AG09309 (cell line): ENCODE measurements at regions not wholly inside any gene's neighbourhood (a gene's known extent, or its start where the extent isn't known, plus 50 kb on each side); places are given as distances from the start of the nearest gene placed in this dataset.

Experiments used
- DNase-seq: peaks from one replicate; pipeline ENCODE4 v3.0.0-alpha.2; 2010; ENCODE audit warnings: low read depth
- H3K4me3 ChIP-seq: 2 replicates; pipeline ENCODE4 v1.5.1; 2011; ENCODE audit warnings: mild to moderate bottlenecking, low read depth, low read length, moderate library complexity; ENCODE audit not compliant: control insufficient read depth
- TF ChIP-seq, protein P1 (sequence below): IDR thresholded peaks from 2 replicates; pipeline ENCODE4 v1.5.1; 2011; ENCODE audit warnings: mild to moderate bottlenecking, low read depth, low read length, inconsistent platforms; ENCODE audit not compliant: insufficient read depth, control insufficient read depth; ENCODE audit errors: missing control alignments

- TF ChIP-seq, protein P1, sequence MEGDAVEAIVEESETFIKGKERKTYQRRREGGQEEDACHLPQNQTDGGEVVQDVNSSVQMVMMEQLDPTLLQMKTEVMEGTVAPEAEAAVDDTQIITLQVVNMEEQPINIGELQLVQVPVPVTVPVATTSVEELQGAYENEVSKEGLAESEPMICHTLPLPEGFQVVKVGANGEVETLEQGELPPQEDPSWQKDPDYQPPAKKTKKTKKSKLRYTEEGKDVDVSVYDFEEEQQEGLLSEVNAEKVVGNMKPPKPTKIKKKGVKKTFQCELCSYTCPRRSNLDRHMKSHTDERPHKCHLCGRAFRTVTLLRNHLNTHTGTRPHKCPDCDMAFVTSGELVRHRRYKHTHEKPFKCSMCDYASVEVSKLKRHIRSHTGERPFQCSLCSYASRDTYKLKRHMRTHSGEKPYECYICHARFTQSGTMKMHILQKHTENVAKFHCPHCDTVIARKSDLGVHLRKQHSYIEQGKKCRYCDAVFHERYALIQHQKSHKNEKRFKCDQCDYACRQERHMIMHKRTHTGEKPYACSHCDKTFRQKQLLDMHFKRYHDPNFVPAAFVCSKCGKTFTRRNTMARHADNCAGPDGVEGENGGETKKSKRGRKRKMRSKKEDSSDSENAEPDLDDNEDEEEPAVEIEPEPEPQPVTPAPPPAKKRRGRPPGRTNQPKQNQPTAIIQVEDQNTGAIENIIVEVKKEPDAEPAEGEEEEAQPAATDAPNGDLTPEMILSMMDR = no peak
- H3K4me3 ChIP-seq = no peak overlapping the region
- DNase-seq = no peak
Measured at GRCh38 chr4:61027939-61028338, 172.2 kb upstream of the ADGRL3 start.

DNA sequence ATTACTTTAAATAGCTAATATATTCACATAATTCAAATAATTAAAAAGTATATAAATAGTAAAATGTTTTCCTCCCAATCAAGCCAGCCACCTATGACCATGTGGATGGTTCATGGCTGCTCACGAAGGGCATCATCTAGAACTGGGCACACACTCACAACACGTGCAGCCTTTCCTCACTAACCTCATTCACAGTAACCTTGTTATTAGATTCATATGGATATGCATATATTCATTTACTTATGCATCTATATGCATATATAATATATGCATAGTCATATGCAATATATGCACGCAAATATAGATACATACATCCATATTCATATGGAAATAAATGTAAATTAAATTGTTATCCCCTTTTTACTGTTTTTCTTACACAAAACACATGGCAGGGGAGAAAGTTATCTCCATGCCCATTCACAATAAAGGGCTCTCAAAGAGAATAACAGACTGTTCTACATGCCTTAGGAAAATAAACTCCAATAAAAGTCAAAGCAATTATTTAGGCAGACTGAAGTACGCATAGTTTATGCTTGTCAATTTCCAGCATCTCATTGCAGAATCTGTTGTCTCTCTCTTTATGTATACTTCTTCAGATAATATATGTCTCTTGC, 163.9 kb upstream of the ADGRL3 start:
- no peak for DNase-seq
- H3K4me3 ChIP-seq = no peak overlapping the region
- TF ChIP-seq, protein P1 = no peak

- TF ChIP-seq, protein P1 = no peak
- DNase-seq = no peak
- no peak overlapping the region for H3K4me3 ChIP-seq
Measured at GRCh38 chr4:61041527-61041926, 158.6 kb upstream of the ADGRL3 start.

- DNase-seq = no peak
- TF ChIP-seq, protein P1 = no peak
- H3K4me3 ChIP-seq = no peak overlapping the region
Measured at GRCh38 chr4:61044837-61045236, 155.3 kb upstream of the ADGRL3 start.

DNA sequence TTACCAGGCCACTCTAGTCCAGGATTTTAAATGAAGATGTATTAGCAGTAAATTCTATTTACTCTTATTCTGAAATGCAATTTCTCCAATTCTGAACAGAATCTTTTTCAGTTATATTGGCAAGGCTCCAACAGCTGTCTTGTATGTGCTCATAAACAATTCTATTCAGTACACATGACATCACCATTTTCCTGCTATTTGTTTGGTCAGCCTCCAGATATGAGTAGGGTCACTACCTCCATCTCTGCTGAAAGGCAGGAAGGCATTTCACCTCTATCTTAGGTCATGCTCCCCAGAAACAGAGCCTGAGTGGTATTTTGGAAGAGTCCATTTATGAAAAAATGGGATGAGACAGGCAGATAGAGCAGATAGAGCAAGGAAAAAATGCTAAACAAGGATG, 151.1 kb upstream of the ADGRL3 start:
- DNase-seq = no peak
- no peak overlapping the region for H3K4me3 ChIP-seq
- TF ChIP-seq, protein P1 = no peak

- H3K4me3 ChIP-seq = no peak overlapping the region
- TF ChIP-seq, protein P1 = no peak
- no peak for DNase-seq
Measured at GRCh38 chr4:61067381-61067780, 132.7 kb upstream of the ADGRL3 start.

DNA sequence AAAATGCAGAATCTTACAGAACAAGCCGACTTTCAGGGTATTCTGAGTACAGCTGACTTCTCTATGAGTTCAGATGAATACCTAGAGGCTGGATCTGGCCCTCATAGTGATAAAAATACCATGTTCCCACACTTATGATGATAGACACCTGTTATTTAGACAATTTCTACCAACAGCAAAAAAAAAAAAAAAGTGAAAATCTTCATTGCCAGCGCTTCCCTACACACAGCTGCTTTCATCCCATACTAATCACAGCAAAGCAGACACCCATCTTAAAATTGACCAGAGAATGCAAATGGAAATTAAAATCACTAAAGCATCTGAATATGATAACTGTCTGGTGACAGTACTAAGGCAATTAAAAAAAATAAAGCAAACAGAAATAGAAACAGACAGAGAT, 132.1 kb upstream of the ADGRL3 start:
- DNase-seq = no peak
- TF ChIP-seq, protein P1 = no peak
- H3K4me3 ChIP-seq = no peak overlapping the region
